BLaER1 (cell line): ENCODE measurements at regions not wholly inside any gene's neighbourhood (a gene's known extent, or its start where the extent isn't known, plus 50 kb on each side); places are given as distances from the start of the nearest gene placed in this dataset.

ENCODE experiments used
- H3K27ac ChIP-seq: shearing (Covaris generic); formaldehyde crosslinking; 2 replicates; pipeline ENCODE4 v1.8.1; 2022
- H3K27me3 ChIP-seq: shearing (Covaris generic); formaldehyde crosslinking; 2 replicates; pipeline ENCODE4 v1.8.1; 2022
- H3K36me3 ChIP-seq: shearing (Covaris generic); formaldehyde crosslinking; 2 replicates; pipeline ENCODE4 v1.8.1; 2022
- H3K4me1 ChIP-seq: shearing (Covaris generic); formaldehyde crosslinking; 2 replicates; pipeline ENCODE4 v1.8.1; 2022
- H3K4me2 ChIP-seq: shearing (Covaris generic); formaldehyde crosslinking; 2 replicates; pipeline ENCODE4 v1.8.1; 2022
- H3K4me3 ChIP-seq: shearing (Covaris generic); formaldehyde crosslinking; 2 replicates; pipeline ENCODE4 v1.8.1; 2022
- H3K9ac ChIP-seq: shearing (Covaris generic); formaldehyde crosslinking; 2 replicates; pipeline ENCODE4 v1.8.1; 2022
- H3K9me3 ChIP-seq: shearing (Covaris generic); formaldehyde crosslinking; 2 replicates; pipeline ENCODE4 v1.8.1; 2022
- H4K20me1 ChIP-seq: shearing (Covaris generic); formaldehyde crosslinking; 2 replicates; pipeline ENCODE4 v1.8.1; 2022
- Cebpa-rat ChIP-seq: shearing (Covaris generic); IDR thresholded peaks from 2 replicates; pipeline ENCODE4 v1.8.1; 2022

DNA sequence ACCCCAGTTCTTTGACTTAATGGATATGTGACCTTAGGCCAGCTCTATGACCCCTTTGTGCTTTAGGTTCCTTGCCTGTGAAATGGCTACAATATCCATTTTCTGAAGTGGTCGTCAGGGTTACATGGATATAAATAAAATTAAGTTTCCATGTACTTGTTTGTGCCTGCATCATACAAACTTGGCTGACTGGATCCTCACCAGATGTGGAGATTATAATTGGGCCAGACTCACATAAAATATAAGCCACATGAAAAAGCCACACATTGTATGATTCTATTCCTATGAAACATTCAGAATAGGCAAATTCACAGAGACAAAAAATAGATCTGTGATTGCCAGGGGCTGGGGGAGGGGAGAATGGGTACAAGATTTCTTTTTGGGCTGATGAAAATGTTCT is 100.9 kb upstream of the USP47 start:
- Histone ChIP-seq H3K9me3 (no peaks in the 10 kb centered on the region), H3K36me3 (no peaks in the 10 kb centered on the region), H3K4me3 (no peak overlapping the region), H3K27ac (no peak overlapping the region), H3K4me2 (no peak overlapping the region), H4K20me1 (no peaks in the 10 kb centered on the region), H3K4me1 (no peaks in the 10 kb centered on the region), H3K27me3 (no peaks in the 10 kb centered on the region), H3K9ac (no peak overlapping the region)
- no peak for TF ChIP-seq Cebpa-rat

DNA sequence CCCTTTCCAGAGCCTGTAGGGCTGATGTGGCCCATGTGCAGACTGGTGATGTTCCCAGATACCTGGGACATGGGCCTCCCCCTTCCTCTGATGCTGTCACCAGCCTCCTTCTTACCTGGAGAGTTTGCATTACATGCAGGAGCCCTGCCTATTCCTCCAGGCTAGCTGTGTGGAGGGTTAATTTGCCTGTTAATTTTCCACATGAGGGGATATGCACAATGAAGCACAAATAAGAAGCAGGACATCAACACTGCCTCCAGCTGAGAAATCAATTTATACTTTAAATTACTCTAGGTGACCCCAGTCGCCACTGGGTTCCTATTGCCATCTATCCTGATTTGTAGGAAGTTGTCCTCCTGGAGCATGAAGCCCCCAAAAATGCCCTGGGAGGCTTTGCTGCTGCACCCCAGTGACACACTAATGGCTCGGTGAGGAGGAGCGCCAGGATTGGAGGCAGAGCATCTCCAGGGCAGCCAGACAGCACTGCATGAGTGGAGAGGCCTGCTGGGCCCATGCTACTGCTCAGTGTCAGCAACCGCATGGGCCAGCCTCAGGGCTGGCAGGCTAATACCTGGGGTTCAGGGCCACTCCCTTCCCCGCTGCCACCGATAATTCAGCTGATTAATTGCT is 101.6 kb upstream of the USP47 start:
- Histone ChIP-seq H3K27ac (no peak overlapping the region), H3K4me2 (no peak overlapping the region), H3K9me3 (no peaks in the 10 kb centered on the region), H4K20me1 (no peaks in the 10 kb centered on the region), H3K9ac (no peak overlapping the region), H3K27me3 (no peaks in the 10 kb centered on the region), H3K36me3 (no peaks in the 10 kb centered on the region), H3K4me1 (peaks cover under 1% of the 10 kb centered on the region; the same call in 1 of the 2 replicates), H3K4me3 (no peak overlapping the region)
- no peak for TF ChIP-seq Cebpa-rat

DNA sequence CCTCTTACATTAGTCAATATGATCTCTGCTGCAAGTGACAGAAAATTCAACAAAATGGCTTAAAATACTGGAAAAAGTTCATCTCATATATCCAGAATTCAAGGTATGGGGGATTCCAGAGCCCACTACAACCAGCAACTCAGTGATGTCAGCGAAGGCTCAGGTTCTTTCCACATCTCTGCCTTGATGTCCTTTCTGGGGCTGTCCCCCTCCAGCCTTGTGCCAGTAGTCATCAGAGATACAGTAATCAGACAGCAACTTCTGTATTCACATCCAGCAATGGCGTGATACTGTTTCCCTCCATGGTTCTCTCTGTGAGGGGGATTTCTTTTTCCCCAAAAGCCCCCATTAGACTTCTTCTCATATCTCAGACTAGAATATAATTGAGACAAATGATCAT is 103.4 kb upstream of the USP47 start:
- Histone ChIP-seq H3K9ac (no peak overlapping the region), H4K20me1 (no peaks in the 10 kb centered on the region), H3K4me3 (no peak overlapping the region), H3K9me3 (no peaks in the 10 kb centered on the region), H3K4me2 (no peak overlapping the region), H3K27me3 (no peaks in the 10 kb centered on the region), H3K27ac (no peak overlapping the region), H3K4me1 (peaks cover 19% of the 10 kb centered on the region), H3K36me3 (no peaks in the 10 kb centered on the region)
- TF ChIP-seq Cebpa-rat: no peak

DNA sequence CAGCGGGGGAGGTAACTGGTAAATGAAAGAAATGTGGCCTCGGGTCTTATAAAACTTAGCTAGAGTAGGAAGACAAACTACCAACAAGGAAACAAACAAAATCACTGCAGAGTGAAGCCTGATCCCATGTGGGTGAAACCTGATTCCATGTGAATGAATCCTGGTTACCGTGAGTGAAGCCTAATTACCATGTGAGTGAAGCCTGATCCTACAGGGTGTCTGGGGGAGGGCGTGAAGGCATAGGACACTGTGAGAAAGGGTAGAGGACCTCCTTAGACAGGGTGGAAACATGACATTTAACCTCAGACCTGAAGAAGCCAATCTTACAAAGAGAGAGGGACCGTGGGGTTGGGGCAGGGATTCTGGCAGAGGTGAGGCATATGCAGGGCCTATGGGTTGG is 106.2 kb upstream of the USP47 start:
- no peak overlapping the region for H3K4me2 ChIP-seq
- TF ChIP-seq Cebpa-rat: no peak
- peaks cover 40% of the 10 kb centered on the region for H3K4me1 ChIP-seq
- H4K20me1 ChIP-seq: no peaks in the 10 kb centered on the region
- H3K9ac ChIP-seq: no peak overlapping the region
- H3K27ac ChIP-seq: no peak overlapping the region
- H3K27me3 ChIP-seq: no peaks in the 10 kb centered on the region
- H3K4me3 ChIP-seq: no peak overlapping the region
- H3K36me3 ChIP-seq: no peaks in the 10 kb centered on the region
- H3K9me3 ChIP-seq: peaks cover 2% of the 10 kb centered on the region; the same call in 1 of the 2 replicates

DNA sequence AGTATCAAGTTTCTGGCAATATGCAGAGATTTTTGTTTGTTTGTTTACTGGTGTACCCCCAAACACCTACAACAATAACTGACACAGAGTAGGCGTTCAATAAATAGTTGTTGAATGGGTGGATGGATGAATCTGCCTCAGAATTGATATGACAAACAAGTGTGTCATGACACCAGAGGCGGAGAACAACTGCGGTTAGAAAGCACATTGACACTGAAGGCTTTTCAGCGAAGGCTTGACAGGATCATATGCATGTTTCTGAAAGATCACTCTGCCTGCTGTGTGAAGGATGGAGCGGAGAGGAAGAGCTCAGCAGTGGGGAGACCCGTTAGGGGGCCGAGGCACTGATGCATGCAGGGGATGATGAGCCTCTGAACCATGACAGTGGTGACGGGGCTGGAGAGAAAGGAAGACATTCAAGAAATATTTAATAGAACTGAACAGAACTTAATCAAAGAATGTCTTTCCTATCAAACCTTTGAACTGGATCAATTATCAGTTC is 108.5 kb upstream of the USP47 start:
- Histone ChIP-seq H3K4me1 (peaks cover 40% of the 10 kb centered on the region), H3K4me2 (peak overlapping the region; percentile 57)
- TF ChIP-seq Cebpa-rat: no peak

DNA sequence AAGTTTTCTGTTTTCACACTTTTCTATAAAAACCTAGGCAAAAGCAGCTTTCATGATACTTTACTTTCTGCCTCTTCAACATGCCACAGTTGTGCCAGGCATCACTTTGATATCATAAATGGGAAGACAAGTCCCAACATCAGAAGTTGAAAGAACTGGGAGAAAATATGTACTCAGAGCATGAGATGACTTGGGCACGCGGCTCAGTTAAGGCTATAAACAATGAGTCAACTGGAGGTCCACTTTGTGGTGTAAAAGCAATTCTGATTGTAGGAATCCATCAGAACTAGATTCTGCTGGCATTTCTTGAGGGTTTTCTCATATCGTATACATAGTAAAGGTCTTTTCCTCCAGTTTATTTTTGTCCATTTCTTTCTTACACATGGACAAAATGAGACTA is 109.7 kb upstream of the USP47 start:
- peaks cover 5% of the 10 kb centered on the region; the same call in 1 of the 2 replicates for H3K9me3 ChIP-seq
- no peak for TF ChIP-seq Cebpa-rat
- H3K4me1 ChIP-seq: peaks cover 40% of the 10 kb centered on the region
- H3K36me3 ChIP-seq: no peaks in the 10 kb centered on the region
- H3K4me2 ChIP-seq: no peak overlapping the region
- no peaks in the 10 kb centered on the region for H4K20me1 ChIP-seq
- no peak overlapping the region for H3K27ac ChIP-seq
- no peak overlapping the region for H3K9ac ChIP-seq
- no peaks in the 10 kb centered on the region for H3K27me3 ChIP-seq
- no peak overlapping the region for H3K4me3 ChIP-seq

More for the DNA sequence above, 108.5 kb upstream of the USP47 start:
- Histone ChIP-seq H4K20me1 (no peaks in the 10 kb centered on the region), H3K36me3 (no peaks in the 10 kb centered on the region), H3K4me3 (no peak overlapping the region), H3K9ac (no peak overlapping the region), H3K27ac (no peak overlapping the region), H3K9me3 (peaks cover 5% of the 10 kb centered on the region; the same call in 1 of the 2 replicates), H3K27me3 (no peaks in the 10 kb centered on the region)

DNA sequence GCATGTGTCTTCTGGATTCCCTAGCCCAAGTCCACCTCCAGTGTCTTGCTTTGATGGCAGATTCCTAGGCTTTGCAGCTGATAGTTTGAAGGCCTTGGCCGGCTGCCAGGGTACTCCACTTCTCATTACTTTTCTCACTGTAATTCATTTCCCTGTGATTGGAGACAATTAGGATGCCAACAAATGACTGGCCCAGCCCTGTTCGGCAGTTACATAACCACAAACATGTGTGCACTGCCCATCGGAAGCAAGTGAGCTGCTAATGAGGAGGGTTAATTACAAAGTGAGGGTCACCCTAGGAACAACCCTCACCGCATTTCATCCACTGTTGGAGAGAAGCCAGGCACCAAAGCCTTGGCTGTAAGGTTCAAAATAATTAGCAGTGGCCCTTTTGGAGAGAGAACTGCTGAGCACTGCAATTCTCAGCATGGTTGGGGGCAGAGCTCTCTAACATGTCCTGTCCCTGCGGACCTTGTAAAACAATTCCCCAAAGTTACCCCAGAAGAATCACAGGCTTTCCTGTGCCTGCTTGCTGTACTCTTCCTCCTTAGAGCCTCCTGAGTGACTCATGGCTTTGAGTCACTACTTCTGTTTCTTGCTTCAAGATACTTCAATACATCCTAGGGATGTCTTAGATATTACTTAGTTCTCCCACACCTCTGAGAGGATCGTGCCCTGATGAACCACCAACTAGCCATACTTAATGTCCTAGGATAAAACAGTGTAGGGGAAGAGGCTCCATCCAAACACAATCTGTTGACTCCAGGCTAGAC is 109.7 kb upstream of the GALNT18 start:
- Histone ChIP-seq H3K4me2 (0 out of 2 replicates have a peak overlapping the region, but pooled peaks have one; percentile 0), H4K20me1 (no peaks in the 10 kb centered on the region), H3K36me3 (no peaks in the 10 kb centered on the region), H3K9ac (no peak overlapping the region), H3K4me3 (no peak overlapping the region), H3K27ac (no peak overlapping the region), H3K27me3 (no peaks in the 10 kb centered on the region), H3K9me3 (peaks cover 5% of the 10 kb centered on the region; the same call in 1 of the 2 replicates), H3K4me1 (peaks cover 40% of the 10 kb centered on the region)
- no peak for TF ChIP-seq Cebpa-rat

DNA sequence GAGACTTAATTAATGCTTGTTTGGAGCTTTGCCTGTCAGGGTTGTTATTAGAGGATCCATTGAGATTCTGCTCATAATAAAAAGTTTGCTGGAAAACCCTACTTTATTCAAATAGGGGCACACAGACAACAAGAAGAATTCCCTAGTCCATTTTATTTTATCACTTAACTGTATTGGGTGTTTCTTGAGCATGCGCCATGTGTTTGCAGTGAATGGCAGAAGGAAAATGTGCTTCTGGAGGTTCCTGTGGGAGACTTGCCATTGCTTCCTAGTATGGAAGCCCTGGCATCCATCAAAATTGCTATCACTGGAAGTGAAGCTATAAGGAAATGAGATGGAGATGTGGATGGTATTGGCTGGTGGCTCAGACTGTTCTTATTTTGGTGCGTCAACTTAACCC is 106.6 kb upstream of the GALNT18 start:
- no peak overlapping the region for H3K9ac ChIP-seq
- H3K4me1 ChIP-seq: peaks cover 21% of the 10 kb centered on the region
- peaks cover 5% of the 10 kb centered on the region; the same call in 1 of the 2 replicates for H3K9me3 ChIP-seq
- no peaks in the 10 kb centered on the region for H4K20me1 ChIP-seq
- H3K4me3 ChIP-seq: no peak overlapping the region
- no peak for TF ChIP-seq Cebpa-rat
- H3K27me3 ChIP-seq: no peaks in the 10 kb centered on the region
- no peaks in the 10 kb centered on the region for H3K36me3 ChIP-seq
- H3K27ac ChIP-seq: no peak overlapping the region
- no peak overlapping the region for H3K4me2 ChIP-seq

DNA sequence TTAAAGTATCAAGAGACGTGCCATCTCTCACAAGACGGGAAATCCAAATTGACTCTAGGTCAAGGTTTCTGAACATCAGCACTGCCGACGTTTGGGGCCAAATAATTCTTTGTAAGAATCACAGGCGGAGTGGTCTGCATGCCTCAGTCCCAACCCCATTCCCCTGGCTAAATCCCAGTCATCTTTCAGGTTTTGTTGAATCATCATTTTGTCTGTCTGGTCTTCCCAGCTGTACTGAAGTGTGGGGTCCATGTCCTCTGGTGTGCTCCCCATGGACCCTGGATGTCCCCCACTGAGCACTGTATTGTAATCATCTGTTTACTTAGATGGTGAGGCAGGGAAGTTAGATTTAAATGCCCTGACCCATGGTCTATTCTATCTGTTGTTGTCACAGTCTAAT is 103.6 kb upstream of the GALNT18 start:
- no peaks in the 10 kb centered on the region for H3K36me3 ChIP-seq
- no peak overlapping the region for H3K4me2 ChIP-seq
- H3K27ac ChIP-seq: no peak overlapping the region
- H3K4me3 ChIP-seq: no peak overlapping the region
- no peaks in the 10 kb centered on the region for H3K27me3 ChIP-seq
- no peaks in the 10 kb centered on the region for H3K4me1 ChIP-seq
- TF ChIP-seq Cebpa-rat: no peak
- H4K20me1 ChIP-seq: no peaks in the 10 kb centered on the region
- peaks cover 11% of the 10 kb centered on the region for H3K9me3 ChIP-seq
- H3K9ac ChIP-seq: no peak overlapping the region

DNA sequence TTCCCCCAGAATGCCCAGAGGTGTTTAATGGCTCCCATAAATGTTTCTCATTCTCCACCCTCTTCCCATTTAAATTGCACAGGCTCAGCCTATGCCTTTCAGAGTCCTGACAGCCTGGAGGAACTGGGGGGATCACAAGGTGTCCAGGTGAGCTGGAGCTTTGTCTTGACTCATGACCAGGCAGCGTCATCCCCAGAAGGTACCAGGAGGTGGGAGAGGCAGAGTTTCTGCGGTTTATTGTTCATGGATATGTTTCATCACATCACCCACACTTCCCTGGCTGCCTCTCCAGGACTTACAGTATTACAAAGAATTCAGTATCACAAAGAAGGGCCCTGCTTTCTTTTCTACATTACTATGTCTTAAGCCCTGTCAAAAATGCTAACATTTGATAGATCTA is 103.2 kb upstream of the GALNT18 start:
- H3K4me1 ChIP-seq: no peaks in the 10 kb centered on the region
- H3K27me3 ChIP-seq: no peaks in the 10 kb centered on the region
- H3K9me3 ChIP-seq: peaks cover 8% of the 10 kb centered on the region; the same call in 1 of the 2 replicates
- H3K27ac ChIP-seq: no peak overlapping the region
- H4K20me1 ChIP-seq: no peaks in the 10 kb centered on the region
- no peak overlapping the region for H3K4me2 ChIP-seq
- TF ChIP-seq Cebpa-rat: no peak
- H3K4me3 ChIP-seq: no peak overlapping the region
- H3K36me3 ChIP-seq: no peaks in the 10 kb centered on the region
- H3K9ac ChIP-seq: no peak overlapping the region
